H9 (cell line): ENCODE measurements at regions not wholly inside any gene's neighbourhood (a gene's known extent, or its start where the extent isn't known, plus 50 kb on each side); places are given as distances from the start of the nearest gene placed in this dataset.

ENCODE experiments used
- DNase-seq: peaks from one replicate; pipeline ENCODE4 v3.0.0-alpha.2; 2017
- H2AFZ ChIP-seq: one replicate; pipeline ENCODE4 v1.6.1; 2013; ENCODE audit warnings: mild to moderate bottlenecking, low read length, control low read depth, moderate library complexity
- H2AK5ac ChIP-seq: 2 replicates; pipeline ENCODE4 v1.6.1; 2013; ENCODE audit warnings: low read length, control low read depth, mixed read lengths; ENCODE audit not compliant: insufficient read length
- H2BK120ac ChIP-seq: one replicate; pipeline ENCODE4 v1.6.1; 2013; ENCODE audit warnings: low read depth, mild to moderate bottlenecking, low read length, control low read depth, inconsistent platforms; ENCODE audit not compliant: poor library complexity, severe bottlenecking
- H2BK12ac ChIP-seq: 2 replicates; pipeline ENCODE4 v1.6.1; 2013; ENCODE audit warnings: low read length, control low read depth, mixed read lengths, low read depth; ENCODE audit not compliant: insufficient read length
- H2BK15ac ChIP-seq: 2 replicates; pipeline ENCODE4 v1.6.1; 2013; ENCODE audit warnings: low read depth, low read length, control low read depth
- H2BK20ac ChIP-seq: one replicate; pipeline ENCODE4 v1.6.1; 2013; ENCODE audit warnings: low read depth, mild to moderate bottlenecking, low read length, control low read depth, inconsistent platforms; ENCODE audit not compliant: poor library complexity, severe bottlenecking
- H2BK5ac ChIP-seq: 2 replicates; pipeline ENCODE4 v1.6.1; 2013; ENCODE audit warnings: low read length, control low read depth, mixed read lengths; ENCODE audit not compliant: insufficient read length
- H3K14ac ChIP-seq: 2 replicates; pipeline ENCODE4 v1.6.1; 2013; ENCODE audit warnings: low read length, control low read depth; ENCODE audit not compliant: insufficient read depth
- H3K18ac ChIP-seq: 2 replicates; pipeline ENCODE4 v1.6.1; 2013; ENCODE audit warnings: low read depth, mild to moderate bottlenecking, mixed read lengths, low read length, control low read depth; ENCODE audit not compliant: insufficient read length
- H3K23ac ChIP-seq: 2 replicates; pipeline ENCODE4 v1.6.1; 2013; ENCODE audit warnings: low read length, control low read depth, mixed read lengths, low read depth; ENCODE audit not compliant: insufficient read length
- H3K23me2 ChIP-seq: 2 replicates; pipeline ENCODE4 v1.6.1; 2013; ENCODE audit warnings: low read depth, mild to moderate bottlenecking, mixed read lengths, low read length, control low read depth; ENCODE audit not compliant: insufficient read length, poor library complexity, severe bottlenecking
- H3K27ac ChIP-seq: 2 replicates; pipeline ENCODE4 v1.5.1; 2013; ENCODE audit warnings: low read length, control low read depth, mixed read lengths, low read depth; ENCODE audit not compliant: insufficient read length
- H3K27me3 ChIP-seq: 2 replicates; pipeline ENCODE4 v1.6.1; 2013; ENCODE audit warnings: low read length, control low read depth, inconsistent platforms; ENCODE audit not compliant: insufficient read depth
- H3K4ac ChIP-seq: 2 replicates; pipeline ENCODE4 v1.6.1; 2013; ENCODE audit warnings: low read depth, mild to moderate bottlenecking, control low read depth, inconsistent platforms, low read length, moderate library complexity
- H3K4me1 ChIP-seq: 2 replicates; pipeline ENCODE4 v1.6.1; 2013; ENCODE audit warnings: low read length, control low read depth, inconsistent platforms; ENCODE audit not compliant: insufficient read depth
- H3K4me2 ChIP-seq: 2 replicates; pipeline ENCODE4 v1.6.1; 2013; ENCODE audit warnings: low read length, control low read depth, mixed read lengths; ENCODE audit not compliant: insufficient read length, insufficient read depth
- H3K56ac ChIP-seq: 2 replicates; pipeline ENCODE4 v1.6.1; 2013; ENCODE audit warnings: low read depth, mild to moderate bottlenecking, mixed read lengths, low read length, control low read depth; ENCODE audit not compliant: insufficient read length
- H3K79me1 ChIP-seq: 2 replicates; pipeline ENCODE4 v1.6.1; 2013; ENCODE audit warnings: low read depth, mild to moderate bottlenecking, moderate library complexity, low read length, control low read depth, inconsistent platforms; ENCODE audit not compliant: insufficient read depth, poor library complexity, severe bottlenecking
- H3K79me2 ChIP-seq: 2 replicates; pipeline ENCODE4 v1.6.1; 2013; ENCODE audit warnings: low read length, control low read depth, inconsistent platforms; ENCODE audit not compliant: insufficient read depth
- H3K9ac ChIP-seq: 2 replicates; pipeline ENCODE4 v1.6.1; 2013; ENCODE audit warnings: low read length, control low read depth, mixed read lengths; ENCODE audit not compliant: insufficient read length; ENCODE audit errors: extremely low read depth
- H3K9me3 ChIP-seq: one replicate; pipeline ENCODE4 v1.6.1; 2013; ENCODE audit warnings: low read depth, low read length, inconsistent platforms; ENCODE audit not compliant: control insufficient read depth
- H3T11ph ChIP-seq: one replicate; pipeline ENCODE4 v1.6.1; 2013; ENCODE audit warnings: mild to moderate bottlenecking, low read length, control low read depth, inconsistent platforms
- H4K20me1 ChIP-seq: one replicate; pipeline ENCODE4 v1.6.1; 2013; ENCODE audit not compliant: control insufficient read depth, insufficient read length, insufficient read depth
- H4K5ac ChIP-seq: 2 replicates; pipeline ENCODE4 v1.6.1; 2013; ENCODE audit warnings: low read depth, mild to moderate bottlenecking, mixed read lengths, low read length, control low read depth; ENCODE audit not compliant: insufficient read length
- H4K8ac ChIP-seq: replicated peaks from 2 replicates; pipeline ENCODE4 v1.6.1; 2013; ENCODE audit warnings: low read length, control low read depth, mixed read lengths, low read depth; ENCODE audit not compliant: insufficient read length
- H4K91ac ChIP-seq: 2 replicates; pipeline ENCODE4 v1.6.1; 2013; ENCODE audit warnings: low read depth, mild to moderate bottlenecking, moderate library complexity, mixed read lengths, low read length, control low read depth; ENCODE audit not compliant: insufficient read length
- H3K27ac Mint-ChIP-seq, 3 experiments: 2 replicates in 2 of 3; 3 replicates in 1 of 3; pipeline ENCODE4 v1.8.0; 2020 to 2021; ENCODE audit warnings: mixed read lengths in 3 of 3, mild to moderate bottlenecking in 1 of 3, moderate library complexity in 1 of 3
- H3K27me3 Mint-ChIP-seq: 2 replicates; pipeline ENCODE4 v1.8.0; 2021; ENCODE audit warnings: low read depth, mild to moderate bottlenecking, moderate library complexity, mixed read lengths
- H3K36me3 Mint-ChIP-seq, 3 experiments: 2 replicates in 2 of 3; 3 replicates in 1 of 3; pipeline ENCODE4 v1.8.0; 2020 to 2021; ENCODE audit warnings: low read depth in 3 of 3, mixed read lengths in 3 of 3; ENCODE audit not compliant: insufficient read depth in 1 of 3
- H3K4me1 Mint-ChIP-seq, 2 experiments: 2 replicates each; pipeline ENCODE4 v1.8.0; 2020; ENCODE audit warnings: mixed read lengths in 2 of 2
- H3K4me3 Mint-ChIP-seq, 2 experiments: 2 replicates in 1 of 2; 3 replicates in 1 of 2; pipeline ENCODE4 v1.8.0; 2020 to 2021; ENCODE audit warnings: mild to moderate bottlenecking in 2 of 2, mixed read lengths in 2 of 2, moderate library complexity in 1 of 2
- H3K9me3 Mint-ChIP-seq, 2 experiments: 2 replicates in 1 of 2; 3 replicates in 1 of 2; pipeline ENCODE4 v1.8.0; 2020; ENCODE audit warnings: mild to moderate bottlenecking in 2 of 2, mixed read lengths in 2 of 2, moderate library complexity in 1 of 2
- WGBS: extraction: QIAGEN DNeasy Blood & Tissue Kit; methylation state at CpG from one replicate; pipeline ENCODE4 v1.1.7; 2013; ENCODE audit warnings: missing lambda C conversion rate, low lambda C conversion rate, mixed read lengths; ENCODE audit not compliant: insufficient read length; ENCODE audit errors: extremely low coverage; 5-methylcytosine and 5-hydroxymethylcytosine counted together
- TF ChIP-seq, protein P1 (sequence below): fragments of 200-600 bp; sonication (generic); conservative IDR thresholded peaks from 3 replicates; pipeline ENCODE4 v1.8.0; 2021; ENCODE audit warnings: antibody characterized with exemption, mild to moderate bottlenecking

DNA sequence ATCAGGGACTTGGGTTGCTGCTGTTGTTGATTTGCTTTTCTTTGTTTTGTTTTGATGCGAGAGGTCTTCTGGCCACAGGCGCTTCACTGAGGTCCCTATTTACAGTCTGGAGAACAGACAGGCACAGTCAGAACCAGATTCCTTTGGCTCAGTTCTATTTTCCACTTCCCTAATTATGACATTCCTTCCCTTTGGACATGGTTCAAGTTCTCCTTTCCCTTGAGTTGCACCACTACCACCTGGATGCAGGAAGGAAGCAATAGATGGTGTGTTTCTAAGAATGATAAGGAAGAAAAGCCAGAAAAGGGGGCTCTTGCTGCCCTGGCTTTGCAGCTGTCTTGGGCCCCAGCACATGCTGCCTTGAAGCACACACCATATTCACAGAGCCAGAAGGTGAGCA lies 160.6 kb downstream of the MAF start:
- no peaks in the 10 kb centered on the region for H3K36me3 Mint-ChIP-seq
- Histone ChIP-seq H3K4ac (no peak overlapping the region), H3K23ac (no peak overlapping the region), H3K79me1 (no peaks in the 10 kb centered on the region), H3T11ph (no peak overlapping the region), H3K27me3 (no peaks in the 10 kb centered on the region), H4K20me1 (no peaks in the 10 kb centered on the region), H2BK15ac (no peak overlapping the region), H3K23me2 (no peaks in the 10 kb centered on the region), H2AFZ (no peak overlapping the region), H2BK120ac (no peak overlapping the region), H3K56ac (no peak overlapping the region), H3K79me2 (no peaks in the 10 kb centered on the region), H3K9me3 (no peaks in the 10 kb centered on the region), H2BK12ac (no peak overlapping the region), H3K4me1 (no peaks in the 10 kb centered on the region), H3K9ac (no peak overlapping the region), H3K27ac (no peak overlapping the region), H4K91ac (no peak overlapping the region), H3K14ac (no peak overlapping the region), H3K18ac (no peak overlapping the region), H2AK5ac (no peak overlapping the region), H4K5ac (no peak overlapping the region), H2BK20ac (no peak overlapping the region), H4K8ac (no peak overlapping the region), H3K4me2 (no peak overlapping the region), H2BK5ac (no peak overlapping the region)
- peaks cover 20 to 24% of the 10 kb centered on the region in 2 experiments for H3K4me1 Mint-ChIP-seq
- WGBS, result no CpG with 5 or more reads among the region's 2 CpGs
- DNase-seq, result no peak
- peaks cover 4% of the 10 kb centered on the region; the same call in 1 of the 2 replicates for H3K27me3 Mint-ChIP-seq
- H3K9me3 Mint-ChIP-seq, result no peaks in the 10 kb centered on the region
- TF ChIP-seq, protein P1, sequence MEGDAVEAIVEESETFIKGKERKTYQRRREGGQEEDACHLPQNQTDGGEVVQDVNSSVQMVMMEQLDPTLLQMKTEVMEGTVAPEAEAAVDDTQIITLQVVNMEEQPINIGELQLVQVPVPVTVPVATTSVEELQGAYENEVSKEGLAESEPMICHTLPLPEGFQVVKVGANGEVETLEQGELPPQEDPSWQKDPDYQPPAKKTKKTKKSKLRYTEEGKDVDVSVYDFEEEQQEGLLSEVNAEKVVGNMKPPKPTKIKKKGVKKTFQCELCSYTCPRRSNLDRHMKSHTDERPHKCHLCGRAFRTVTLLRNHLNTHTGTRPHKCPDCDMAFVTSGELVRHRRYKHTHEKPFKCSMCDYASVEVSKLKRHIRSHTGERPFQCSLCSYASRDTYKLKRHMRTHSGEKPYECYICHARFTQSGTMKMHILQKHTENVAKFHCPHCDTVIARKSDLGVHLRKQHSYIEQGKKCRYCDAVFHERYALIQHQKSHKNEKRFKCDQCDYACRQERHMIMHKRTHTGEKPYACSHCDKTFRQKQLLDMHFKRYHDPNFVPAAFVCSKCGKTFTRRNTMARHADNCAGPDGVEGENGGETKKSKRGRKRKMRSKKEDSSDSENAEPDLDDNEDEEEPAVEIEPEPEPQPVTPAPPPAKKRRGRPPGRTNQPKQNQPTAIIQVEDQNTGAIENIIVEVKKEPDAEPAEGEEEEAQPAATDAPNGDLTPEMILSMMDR, result no peak
- H3K27ac Mint-ChIP-seq, result peak overlapping the region in 1 of 3 experiments; percentile 36; a peak in 1 of 7 replicates
- no peak overlapping the region for H3K4me3 Mint-ChIP-seq
